A549 (cell line): ENCODE measurements at regions not wholly inside any gene's neighbourhood (a gene's known extent, or its start where the extent isn't known, plus 50 kb on each side); places are given as distances from the start of the nearest gene placed in this dataset.

Experiments
- ATAC-seq, 2 experiments: fragments of 200-7000 bp in 1 of 2; fragments of >200 bp in 1 of 2; cut with Nextera tagmentation in 1 of 2; cut with Tn5 transposase in 1 of 2; 3 replicates each; pipeline versions ENCODE4 v1.8.0 to v1.9.1; 2018 to 2020; ENCODE audit warnings: mild to moderate bottlenecking in 1 of 2, moderate library complexity in 1 of 2
- CTCF ChIA-PET: fragments of 300-600 bp; sonication (Branson Sonifier 250); formaldehyde crosslinking; extraction: SDS; loops from one replicate; lab custom pipeline; 2021; ENCODE audit warnings: antibody characterized with exemption, inconsistent platforms; lab: Yijun Ruan, JAX
- POLR2A ChIA-PET: fragments of 350-600 bp; formaldehyde crosslinking; extraction: SDS; loops from one replicate; lab custom pipeline; 2021; ENCODE audit warnings: antibody characterized with exemption, inconsistent platforms; lab: Yijun Ruan, JAX
- DNase-seq, 2 experiments: peaks; one replicate each; pipeline versions ENCODE4 v3.0.0 to v3.0.0-alpha.2; 2011 to 2016; ENCODE audit warnings: low read depth in 1 of 2, low spot score in 1 of 2
- FAIRE-seq: peaks from 2 replicates; lab custom pipeline; 2011; peaks lifted over from hg19 to GRCh38; lab: Jason Lieb, UNC
- H3K27ac ChIP-seq, 2 experiments: fragments of >200 bp; sonication (Bioruptor Twin); formaldehyde crosslinking; 3 replicates each; pipeline ENCODE4 v1.5.1; 2016 to 2017
- H3K4me1 ChIP-seq: fragments of >200 bp; sonication (Bioruptor Twin); formaldehyde crosslinking; 3 replicates; pipeline ENCODE4 v1.6.1; 2016
- H3K4me2 ChIP-seq: fragments of >200 bp; sonication (Bioruptor Twin); formaldehyde crosslinking; 3 replicates; pipeline ENCODE4 v1.6.1; 2016
- H3K4me3 ChIP-seq: fragments of >200 bp; sonication (Bioruptor Twin); formaldehyde crosslinking; 3 replicates; pipeline ENCODE4 v1.5.1; 2016
- H3K9me3 ChIP-seq: fragments of >200 bp; sonication (Bioruptor Twin); formaldehyde crosslinking; 3 replicates; pipeline ENCODE4 v1.6.1; 2016
- ATOH8 ChIP-seq: fragments of 250-450 bp; sonication (Bioruptor Pico); IDR thresholded peaks from 2 replicates; pipeline ENCODE4 v1.5.0; 2020; ENCODE audit warnings: low read depth, mild to moderate bottlenecking, moderate library complexity
- BCL3 ChIP-seq: fragments of >200 bp; sonication (Bioruptor Twin); formaldehyde crosslinking; IDR thresholded peaks from 3 replicates; pipeline ENCODE4 v1.6.1; 2016
- CBX8 ChIP-seq: fragments of 200-600 bp; sonication (generic); IDR thresholded peaks from 2 replicates; pipeline ENCODE4 v1.6.1; 2016
- CEBPB ChIP-seq, 2 experiments: fragments of >200 bp in 1 of 2; sonication (Bioruptor Twin) in 1 of 2; formaldehyde crosslinking in 1 of 2; IDR thresholded peaks; 2 replicates each; pipeline ENCODE4 v1.6.1; 2012 to 2016
- CHD2 ChIP-seq: fragments of 150-350 bp; IDR thresholded peaks from 2 replicates; pipeline ENCODE4 v1.6.1; 2014; ENCODE audit warnings: low read length; ENCODE audit not compliant: partially characterized antibody
- CTCF ChIP-seq: fragments of >200 bp; sonication (Bioruptor Twin); formaldehyde crosslinking; IDR thresholded peaks from 3 replicates; pipeline ENCODE4 v1.5.1; 2016
- ESRRA ChIP-seq: fragments of 150-350 bp; IDR thresholded peaks from 2 replicates; pipeline ENCODE4 v1.6.1; 2014; ENCODE audit warnings: mild to moderate bottlenecking, low read length, borderline replicate concordance
- HDAC2 ChIP-seq: fragments of 200-600 bp; sonication (generic); IDR thresholded peaks from 2 replicates; pipeline ENCODE4 v1.6.1; 2016
- HMGXB4 ChIP-seq: fragments of 250-450 bp; sonication (Bioruptor Pico); IDR thresholded peaks from 2 replicates; pipeline ENCODE4 v1.5.0; 2021; ENCODE audit warnings: mild to moderate bottlenecking, moderate library complexity, borderline replicate concordance
- HOXB5 ChIP-seq: fragments of 250-450 bp; sonication (Bioruptor Pico); IDR thresholded peaks from 2 replicates; pipeline ENCODE4 v1.5.0; 2020; ENCODE audit warnings: mild to moderate bottlenecking, moderate library complexity
- JUN ChIP-seq, 2 experiments: fragments of >200 bp; sonication (Bioruptor Twin); formaldehyde crosslinking; IDR thresholded peaks; 2 replicates in 1 of 2; 3 replicates in 1 of 2; pipeline ENCODE4 v1.6.1; 2016 to 2017
- KDM1A ChIP-seq: fragments of 200-600 bp; sonication (generic); IDR thresholded peaks from 2 replicates; pipeline ENCODE4 v1.6.1; 2016; ENCODE audit warnings: low read depth, mild to moderate bottlenecking
- MAFK ChIP-seq: fragments of 450-650 bp; IDR thresholded peaks from 2 replicates; pipeline ENCODE4 v1.6.1; 2014; ENCODE audit not compliant: partially characterized antibody
- MAX ChIP-seq: IDR thresholded peaks from 2 replicates; pipeline ENCODE4 v1.6.1; 2012
- MAZ ChIP-seq: fragments of 150-350 bp; IDR thresholded peaks from 2 replicates; pipeline ENCODE4 v1.6.1; 2014; ENCODE audit warnings: antibody characterized with exemption, low read depth, low read length, borderline replicate concordance
- PBX3 ChIP-seq: IDR thresholded peaks from 2 replicates; pipeline ENCODE4 v1.6.1; 2012
- PHF8 ChIP-seq: fragments of 200-600 bp; sonication (generic); IDR thresholded peaks from 2 replicates; pipeline ENCODE4 v1.6.1; 2016; ENCODE audit warnings: low read depth, mild to moderate bottlenecking, antibody characterized with exemption, moderate library complexity, borderline replicate concordance
- POLR2A ChIP-seq: IDR thresholded peaks from 2 replicates; pipeline ENCODE4 v1.6.1; 2012; ENCODE audit warnings: mild to moderate bottlenecking, low read length
- POLR2AphosphoS2 ChIP-seq: conservative IDR thresholded peaks from 2 replicates; pipeline ENCODE4 v1.6.1; 2012; ENCODE audit warnings: low read length, improper control_type of control experiment, inconsistent platforms
- RAD21 ChIP-seq, 2 experiments: fragments of >200 bp in 1 of 2; sonication (Bioruptor Twin) in 1 of 2; formaldehyde crosslinking in 1 of 2; IDR thresholded peaks in 1 of 2; conservative IDR thresholded peaks in 1 of 2; 2 replicates in 1 of 2; 3 replicates in 1 of 2; pipeline ENCODE4 v1.6.1; 2012 to 2018; ENCODE audit warnings: inconsistent platforms in 1 of 2
- RCOR1 ChIP-seq: fragments of 150-350 bp; IDR thresholded peaks from 2 replicates; pipeline ENCODE4 v1.6.1; 2014; ENCODE audit warnings: antibody characterized with exemption, low read length, low read depth
- RFX5 ChIP-seq: fragments of 450-650 bp; IDR thresholded peaks from 2 replicates; pipeline ENCODE4 v1.7.1; 2014; ENCODE audit warnings: antibody characterized with exemption, mild to moderate bottlenecking, moderate library complexity
- RNF2 ChIP-seq: fragments of 200-600 bp; sonication (generic); IDR thresholded peaks from 2 replicates; pipeline ENCODE4 v1.6.1; 2016; ENCODE audit warnings: low read depth, mild to moderate bottlenecking, antibody characterized with exemption, moderate library complexity, borderline replicate concordance
- SMC3 ChIP-seq: fragments of >200 bp; sonication (Bioruptor Twin); formaldehyde crosslinking; IDR thresholded peaks from 3 replicates; pipeline ENCODE4 v1.6.1; 2018; ENCODE audit warnings: inconsistent platforms
- TFCP2L1 ChIP-seq: fragments of 250-450 bp; sonication (Bioruptor Pico); IDR thresholded peaks from 2 replicates; pipeline ENCODE4 v1.5.0; 2021; ENCODE audit warnings: mild to moderate bottlenecking
- USF2 ChIP-seq: fragments of 450-650 bp; IDR thresholded peaks from 2 replicates; pipeline ENCODE4 v1.6.1; 2014; ENCODE audit warnings: antibody characterized with exemption
- ZC3H11A ChIP-seq: fragments of 450-650 bp; IDR thresholded peaks from 2 replicates; pipeline ENCODE4 v1.6.1; 2014; ENCODE audit warnings: antibody characterized with exemption, mild to moderate bottlenecking
- ZFP36 ChIP-seq: fragments of 450-650 bp; IDR thresholded peaks from 2 replicates; pipeline ENCODE4 v1.6.1; 2014; ENCODE audit warnings: borderline replicate concordance; ENCODE audit not compliant: partially characterized antibody
- ZNF302 ChIP-seq: fragments of 250-450 bp; sonication (Bioruptor Pico); IDR thresholded peaks from 2 replicates; pipeline ENCODE4 v1.9.0; 2021; ENCODE audit warnings: inconsistent platforms, mild to moderate bottlenecking, moderate library complexity
- WGBS: methylation state at CpG from one replicate; pipeline ENCODE4 v1.1.6; 2017; ENCODE audit errors: missing lambda C conversion rate; 5-methylcytosine and 5-hydroxymethylcytosine counted together

- WGBS, result 77% methylated on average over 3 of the region's 4 CpGs
- Histone ChIP-seq H3K27ac (no peak overlapping the region), H3K4me2 (no peak overlapping the region), H3K4me3 (no peak overlapping the region), H3K9me3 (no peaks in the 10 kb centered on the region), H3K4me1 (no peaks in the 10 kb centered on the region)
- CTCF ChIA-PET, result no interaction called here
- TF ChIP-seq CHD2, result no peak
- no peak for TF ChIP-seq RFX5
- TF ChIP-seq USF2, result no peak
- no peak for TF ChIP-seq CBX8
- TF ChIP-seq RNF2, result no peak
- TF ChIP-seq RAD21 (conservative IDR thresholded peaks at IDR 0.05 in 1 of 2, IDR thresholded peaks at IDR 0.05 in 1 of 2), result no peak
- no peak for TF ChIP-seq PBX3
- TF ChIP-seq POLR2AphosphoS2, result no peak
- TF ChIP-seq MAX, result no peak
- no peak for TF ChIP-seq ZC3H11A
- TF ChIP-seq PHF8, result no peak
- no peak for TF ChIP-seq MAZ
- no peak for TF ChIP-seq MAFK
- TF ChIP-seq POLR2A, result no peak
- no peak for TF ChIP-seq HOXB5
- TF ChIP-seq KDM1A, result no peak
- TF ChIP-seq ZNF302 (CRISPR knock-in tag), result no peak
- DNase-seq (no peak), ATAC-seq (no peak), FAIRE-seq (no peak)
- POLR2A ChIA-PET, result no interaction called here
These were observed 64.0 kb downstream of the GPRASP3 start for GRCh38 chrX:102784550-102784949.

- no peak for TF ChIP-seq MAX
- no peak for TF ChIP-seq SMC3
- no peak for TF ChIP-seq POLR2AphosphoS2
- TF ChIP-seq HDAC2, result no peak
- TF ChIP-seq BCL3, result no peak
- TF ChIP-seq ESRRA, result no peak
- no peak for TF ChIP-seq POLR2A
- TF ChIP-seq KDM1A, result no peak
- no peak for TF ChIP-seq CTCF
- no peak for TF ChIP-seq RCOR1
- no peak for TF ChIP-seq MAFK
- TF ChIP-seq CEBPB (IDR thresholded peaks at IDR 0.05), result no peak
- no peak for TF ChIP-seq JUN (IDR thresholded peaks at IDR 0.05)
- no peak for TF ChIP-seq HMGXB4
- no peak for TF ChIP-seq ZFP36
- TF ChIP-seq ZNF302 (CRISPR knock-in tag), result no peak
- TF ChIP-seq ATOH8 (CRISPR knock-in tag), result no peak
- no peak for TF ChIP-seq TFCP2L1 (CRISPR knock-in tag)
- Histone ChIP-seq H3K27ac (no peak overlapping the region), H3K4me3 (no peak overlapping the region), H3K9me3 (no peaks in the 10 kb centered on the region), H3K4me2 (no peak overlapping the region), H3K4me1 (no peaks in the 10 kb centered on the region)
- ChIA-PET POLR2A (no interaction called here), CTCF (no interaction called here)
- ATAC-seq (no peak), FAIRE-seq (no peak), DNase-seq (no peak)
- WGBS, result 63% methylated on average over 1 of the region's 1 CpG
These were observed 66.7 kb downstream of the GPRASP3 start for GRCh38 chrX:102787283-102787682.
